Activated naive CD4-positive, alpha-beta T cell treated with anti-CD3 and anti-CD28 coated beads, Interleukin-2, amount 10 ng/mL, durations not matched to agents 7 days and 5 days (primary cell): ENCODE measurements at regions not wholly inside any gene's neighbourhood (a gene's known extent, or its start where the extent isn't known, plus 50 kb on each side); places are given as distances from the start of the nearest gene placed in this dataset.
"Not testable (repeated sequence)": the region's sequence is repeated elsewhere in the genome, so short reads cannot be mapped to it uniquely, and the experiment has no call there.

Source experiments
- CTCF ChIA-PET: fragments of 350-600 bp; sonication (Branson Sonifier 250); formaldehyde crosslinking; loops from one replicate; lab custom pipeline; 2021; ENCODE audit warnings: antibody characterized with exemption; lab: Charles Lee
- DNase-seq: peaks from one replicate; pipeline ENCODE4 v3.0.0-alpha.2; 2020
- H3K27ac Mint-ChIP-seq: one replicate; pipeline ENCODE4 v1.8.0; 2021; ENCODE audit warnings: mild to moderate bottlenecking, moderate library complexity, mixed read lengths
- H3K27me3 Mint-ChIP-seq: one replicate; pipeline ENCODE4 v1.8.0; 2021; ENCODE audit warnings: mild to moderate bottlenecking, mixed read lengths
- H3K36me3 Mint-ChIP-seq: one replicate; pipeline ENCODE4 v1.8.0; 2021; ENCODE audit warnings: mixed read lengths
- H3K4me1 Mint-ChIP-seq: one replicate; pipeline ENCODE4 v1.8.0; 2021; ENCODE audit warnings: mixed read lengths
- H3K4me3 Mint-ChIP-seq: one replicate; pipeline ENCODE4 v1.8.0; 2021; ENCODE audit warnings: mild to moderate bottlenecking, moderate library complexity, mixed read lengths
- H3K9me3 Mint-ChIP-seq: one replicate; pipeline ENCODE4 v1.8.0; 2021; ENCODE audit warnings: mixed read lengths

- no peak overlapping the region for H3K4me3 Mint-ChIP-seq
- H3K4me1 Mint-ChIP-seq, result peaks cover 6% of the 10 kb centered on the region
- CTCF ChIA-PET, result no interaction called here
- no peak for DNase-seq
- no peaks in the 10 kb centered on the region for H3K27me3 Mint-ChIP-seq
- H3K9me3 Mint-ChIP-seq, result no peaks in the 10 kb centered on the region
- H3K36me3 Mint-ChIP-seq, result no peaks in the 10 kb centered on the region
- no peak overlapping the region for H3K27ac Mint-ChIP-seq
Observed at GRCh38 chr6:112649853-112650252, 302.7 kb downstream of the RFPL4B start.

- Mint-ChIP-seq H3K27me3 (no peaks in the 10 kb centered on the region), H3K27ac (no peak overlapping the region), H3K9me3 (no peaks in the 10 kb centered on the region), H3K4me3 (no peak overlapping the region), H3K4me1 (peaks cover 6% of the 10 kb centered on the region), H3K36me3 (no peaks in the 10 kb centered on the region)
- no peak for DNase-seq
- CTCF ChIA-PET, result no interaction called here
Observed at GRCh38 chr6:112651239-112651638, 304.1 kb downstream of the RFPL4B start.

- no peaks in the 10 kb centered on the region for H3K9me3 Mint-ChIP-seq
- no peak overlapping the region for H3K4me3 Mint-ChIP-seq
- no peak overlapping the region for H3K27ac Mint-ChIP-seq
- CTCF ChIA-PET, result no interaction called here
- H3K27me3 Mint-ChIP-seq, result no peaks in the 10 kb centered on the region
- no peaks in the 10 kb centered on the region for H3K36me3 Mint-ChIP-seq
- DNase-seq, result no peak
- no peaks in the 10 kb centered on the region for H3K4me1 Mint-ChIP-seq
Observed at GRCh38 chr6:112659912-112660311, 312.8 kb downstream of the RFPL4B start.

GRCh38 chr6:112660626-112661025 is 313.5 kb downstream of the RFPL4B start:
- Mint-ChIP-seq H3K36me3 (no peaks in the 10 kb centered on the region), H3K27me3 (no peaks in the 10 kb centered on the region), H3K27ac (no peak overlapping the region), H3K4me3 (no peak overlapping the region), H3K4me1 (no peaks in the 10 kb centered on the region), H3K9me3 (no peaks in the 10 kb centered on the region)
- no peak for DNase-seq
- CTCF ChIA-PET, result no interaction called here

GRCh38 chr6:112663698-112664097 is 316.6 kb downstream of the RFPL4B start:
- no peak for DNase-seq
- Mint-ChIP-seq H3K4me1 (no peaks in the 10 kb centered on the region), H3K36me3 (no peaks in the 10 kb centered on the region), H3K27me3 (no peaks in the 10 kb centered on the region), H3K4me3 (no peak overlapping the region), H3K9me3 (no peaks in the 10 kb centered on the region), H3K27ac (no peak overlapping the region)
- CTCF ChIA-PET, result no interaction called here

- DNase-seq, result no peak
- Mint-ChIP-seq H3K27ac (no peak overlapping the region), H3K4me3 (no peak overlapping the region), H3K36me3 (no peaks in the 10 kb centered on the region), H3K4me1 (no peaks in the 10 kb centered on the region), H3K9me3 (no peaks in the 10 kb centered on the region), H3K27me3 (no peaks in the 10 kb centered on the region)
- CTCF ChIA-PET, result no interaction called here
Observed at GRCh38 chr6:112665114-112665513, 318.0 kb downstream of the RFPL4B start.

GRCh38 chr6:112665815-112666214 is 318.7 kb downstream of the RFPL4B start:
- Mint-ChIP-seq H3K4me1 (no peaks in the 10 kb centered on the region), H3K27me3 (no peaks in the 10 kb centered on the region), H3K36me3 (no peaks in the 10 kb centered on the region), H3K4me3 (no peak overlapping the region), H3K9me3 (no peaks in the 10 kb centered on the region), H3K27ac (no peak overlapping the region)
- DNase-seq, result no peak
- CTCF ChIA-PET, result no interaction called here

GRCh38 chr6:112667427-112667826 is 320.3 kb downstream of the RFPL4B start:
- Mint-ChIP-seq H3K9me3 (no peaks in the 10 kb centered on the region), H3K4me3 (no peak overlapping the region), H3K27me3 (no peaks in the 10 kb centered on the region), H3K36me3 (no peaks in the 10 kb centered on the region), H3K4me1 (no peaks in the 10 kb centered on the region), H3K27ac (no peak overlapping the region)
- CTCF ChIA-PET, result no interaction called here
- no peak for DNase-seq

GRCh38 chr6:112680091-112680490 is 333.0 kb downstream of the RFPL4B start:
- Mint-ChIP-seq H3K9me3 (no peaks in the 10 kb centered on the region), H3K36me3 (no peaks in the 10 kb centered on the region), H3K4me1 (no peaks in the 10 kb centered on the region), H3K27ac (no peak overlapping the region), H3K4me3 (no peak overlapping the region), H3K27me3 (no peaks in the 10 kb centered on the region)
- DNase-seq, result no peak
- CTCF ChIA-PET, result no interaction called here

- Mint-ChIP-seq H3K4me1 (no peaks in the 10 kb centered on the region), H3K9me3 (no peaks in the 10 kb centered on the region), H3K27ac (no peak overlapping the region), H3K27me3 (no peaks in the 10 kb centered on the region), H3K36me3 (no peaks in the 10 kb centered on the region), H3K4me3 (no peak overlapping the region)
- CTCF ChIA-PET, result no interaction called here
- DNase-seq, result no peak
Observed at GRCh38 chr6:112682071-112682470, 334.9 kb downstream of the RFPL4B start.

- CTCF ChIA-PET, result no interaction called here
Observed at GRCh38 chr6:112683106-112683505, 336.0 kb downstream of the RFPL4B start.

GRCh38 chr6:112683926-112684325 is 336.8 kb downstream of the RFPL4B start:
- no peaks in the 10 kb centered on the region for H3K9me3 Mint-ChIP-seq
- no peaks in the 10 kb centered on the region for H3K4me1 Mint-ChIP-seq
- no peak for DNase-seq
- no peak overlapping the region for H3K27ac Mint-ChIP-seq
- peaks cover 4% of the 10 kb centered on the region for H3K27me3 Mint-ChIP-seq
- H3K36me3 Mint-ChIP-seq, result no peaks in the 10 kb centered on the region
- CTCF ChIA-PET, result interaction anchor here (0.7 kb wide), 1 partner anchor 166 kb away, joined by 3 read pairs; no protein-coding TSS in a partner anchor
- no peak overlapping the region for H3K4me3 Mint-ChIP-seq

More at GRCh38 chr6:112683106-112683505, 336.0 kb downstream of the RFPL4B start:
- Mint-ChIP-seq H3K36me3 (no peaks in the 10 kb centered on the region), H3K27ac (no peak overlapping the region), H3K4me3 (no peak overlapping the region), H3K4me1 (no peaks in the 10 kb centered on the region), H3K27me3 (no peaks in the 10 kb centered on the region), H3K9me3 (no peaks in the 10 kb centered on the region)
- DNase-seq, result no peak

GRCh38 chr6:112685521-112686220 is 338.5 kb downstream of the RFPL4B start:
- H3K27me3 Mint-ChIP-seq, H3K4me3 Mint-ChIP-seq, CTCF ChIA-PET, H3K27ac Mint-ChIP-seq, H3K9me3 Mint-ChIP-seq, H3K36me3 Mint-ChIP-seq, H3K4me1 Mint-ChIP-seq, DNase-seq: not testable (repeated sequence)

GRCh38 chr6:112688487-112689165 is 341.5 kb downstream of the RFPL4B start:
- H3K9me3 Mint-ChIP-seq, H3K4me1 Mint-ChIP-seq: not testable (repeated sequence)
- CTCF ChIA-PET, result interaction anchor here (0.6 kb wide), 1 partner anchor 525 kb away, joined by 3 read pairs; no protein-coding TSS in a partner anchor

GRCh38 chr6:112689183-112689858 is 342.2 kb downstream of the RFPL4B start:
- H3K27ac Mint-ChIP-seq, CTCF ChIA-PET, H3K36me3 Mint-ChIP-seq, DNase-seq, H3K4me3 Mint-ChIP-seq, H3K9me3 Mint-ChIP-seq, H3K4me1 Mint-ChIP-seq, H3K27me3 Mint-ChIP-seq: not testable (repeated sequence)

More at GRCh38 chr6:112688487-112689165, 341.5 kb downstream of the RFPL4B start:
- H3K36me3 Mint-ChIP-seq, H3K4me3 Mint-ChIP-seq, H3K27ac Mint-ChIP-seq, DNase-seq, H3K27me3 Mint-ChIP-seq: not testable (repeated sequence)
